ENCODE measurements at regions not wholly inside any gene's neighbourhood (a gene's known extent, or its start where the extent isn't known, plus 50 kb on each side); places are given as distances from the start of the nearest gene placed in this dataset.

- TF ChIP-seq CTCF (conservative IDR thresholded peaks at IDR 0.05; ENCODE audit: low read depth, low read length) (no peak), POLR2A (IDR thresholded peaks at IDR 0.05; ENCODE audit: low read depth, low read length) (no peak), MXI1 (IDR thresholded peaks at IDR 0.05; ENCODE audit: borderline replicate concordance, low read depth, low read length) (no peak), CHD1 (IDR thresholded peaks at IDR 0.05; ENCODE audit: low read depth, low read length) (no peak), CEBPB (IDR thresholded peaks at IDR 0.05; ENCODE audit: low read depth, low read length) (0 out of 2 replicates have a peak, but pooled peaks have one; percentile 9), FOS (IDR thresholded peaks at IDR 0.05; ENCODE audit: low read depth, low read length) (no peak), NFE2L2 (IDR thresholded peaks at IDR 0.05; ENCODE audit: low read depth, low read length) (no peak), RFX5 (IDR thresholded peaks at IDR 0.05; ENCODE audit: low read depth, low read length) (no peak)
Observed at GRCh38 chr10:2949948-2950354, 117.4 kb upstream of the PFKP start.
